ENCODE measurements at regions not wholly inside any gene's neighbourhood (a gene's known extent, or its start where the extent isn't known, plus 50 kb on each side); places are given as distances from the start of the nearest gene placed in this dataset.
"Not testable (repeated sequence)": the region's sequence is repeated elsewhere in the genome, so short reads cannot be mapped to it uniquely, and the experiment has no call there.

GRCh38 chr16:70048083-70048482 is 66.0 kb upstream of the PDPR start:
- H3K27ac ChIP-seq (ENCODE audit: low read length); H3K27me3 ChIP-seq (ENCODE audit: control insufficient read depth, insufficient read depth); H3K4me1 ChIP-seq (ENCODE audit: control insufficient read depth, insufficient read depth, low read length); H3K4me3 ChIP-seq (ENCODE audit: low read length); H3K9me3 ChIP-seq (ENCODE audit: control insufficient read depth, low read length); intact Hi-C loops (cut with DNase I); DNase-seq: not testable (repeated sequence)
- peak; percentile 36 to 38 for ATAC-seq
- 42% methylated on average over 3 of the region's 3 CpGs for WGBS

DNA sequence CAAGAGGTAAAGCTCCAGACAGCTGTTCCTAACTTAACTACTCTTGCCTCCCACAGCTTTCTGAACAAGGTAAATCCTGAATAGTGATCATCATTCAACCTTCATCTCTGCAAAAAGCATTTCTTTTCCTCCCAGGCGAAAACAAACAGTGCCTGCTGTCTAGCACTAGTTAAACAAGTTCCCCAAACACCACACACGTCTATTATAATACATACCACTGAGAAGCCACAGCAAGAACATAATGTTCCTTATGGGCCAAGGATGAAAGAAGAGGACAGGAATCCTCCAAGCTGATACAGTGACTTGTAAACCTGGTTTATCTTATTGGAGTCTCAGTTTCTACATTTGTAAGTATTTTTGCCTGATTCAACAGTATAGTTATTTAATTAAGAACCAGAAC is 56.1 kb upstream of the PDPR start:
- H3K9me3 ChIP-seq (ENCODE audit: control insufficient read depth, low read length); H3K27me3 ChIP-seq (ENCODE audit: control insufficient read depth, insufficient read depth); H3K27ac ChIP-seq (ENCODE audit: low read length); H3K4me3 ChIP-seq (ENCODE audit: low read length); intact Hi-C loops (cut with DNase I); DNase-seq; H3K4me1 ChIP-seq (ENCODE audit: control insufficient read depth, insufficient read depth, low read length): not testable (repeated sequence)
- 20% methylated on average over 1 of the region's 2 CpGs for WGBS
- peak in 1 of 2 donors; percentile 63 for ATAC-seq

GRCh38 chr16:70059429-70059828 is 54.7 kb upstream of the PDPR start:
- H3K4me3 ChIP-seq (ENCODE audit: low read length); ATAC-seq; H3K27ac ChIP-seq (ENCODE audit: low read length); H3K4me1 ChIP-seq (ENCODE audit: control insufficient read depth, insufficient read depth, low read length); H3K27me3 ChIP-seq (ENCODE audit: control insufficient read depth, insufficient read depth); intact Hi-C loops (cut with DNase I); DNase-seq; H3K9me3 ChIP-seq (ENCODE audit: control insufficient read depth, low read length): not testable (repeated sequence)
- WGBS, result 94% methylated on average over 3 of the region's 3 CpGs

- WGBS, result 85% methylated on average over 8 of the region's 8 CpGs
- H3K9me3 ChIP-seq (ENCODE audit: control insufficient read depth, low read length); H3K27ac ChIP-seq (ENCODE audit: low read length); H3K4me3 ChIP-seq (ENCODE audit: low read length); H3K27me3 ChIP-seq (ENCODE audit: control insufficient read depth, insufficient read depth); intact Hi-C loops (cut with DNase I); DNase-seq; H3K4me1 ChIP-seq (ENCODE audit: control insufficient read depth, insufficient read depth, low read length); ATAC-seq: not testable (repeated sequence)
Measured at GRCh38 chr16:70060521-70061027, 53.6 kb upstream of the PDPR start.

- H3K9me3 ChIP-seq (ENCODE audit: control insufficient read depth, low read length); ATAC-seq; H3K4me3 ChIP-seq (ENCODE audit: low read length); DNase-seq; H3K27ac ChIP-seq (ENCODE audit: low read length); intact Hi-C loops (cut with DNase I); H3K27me3 ChIP-seq (ENCODE audit: control insufficient read depth, insufficient read depth); H3K4me1 ChIP-seq (ENCODE audit: control insufficient read depth, insufficient read depth, low read length): not testable (repeated sequence)
- WGBS, result 69% methylated on average over 7 of the region's 7 CpGs
Measured at GRCh38 chr16:70061671-70062218, 52.4 kb upstream of the PDPR start.

GRCh38 chr16:70062947-70063346 is 51.2 kb upstream of the PDPR start:
- H3K27me3 ChIP-seq (ENCODE audit: control insufficient read depth, insufficient read depth); ATAC-seq: not testable (repeated sequence)
- 87% methylated on average over 3 of the region's 3 CpGs for WGBS

More at GRCh38 chr16:70062947-70063346, 51.2 kb upstream of the PDPR start:
- H3K4me1 ChIP-seq (ENCODE audit: control insufficient read depth, insufficient read depth, low read length); H3K27ac ChIP-seq (ENCODE audit: low read length); intact Hi-C loops (cut with DNase I); H3K9me3 ChIP-seq (ENCODE audit: control insufficient read depth, low read length); DNase-seq; H3K4me3 ChIP-seq (ENCODE audit: low read length): not testable (repeated sequence)

Small RNA genes lying in the stretch of these regions (microRNA-seq; reads per million reads assigned to microRNA genes)
- 0 reads per million in 2 donors for gene MIR1972-2

Data from right cardiac atrium (tissue), 5 donors.